ENCODE measurements at regions not wholly inside any gene's neighbourhood (a gene's known extent, or its start where the extent isn't known, plus 50 kb on each side); places are given as distances from the start of the nearest gene placed in this dataset.

GRCh38 chr13:38042771-38043170 is 173.2 kb upstream of the TRPC4 start:
- H3K27ac ChIP-seq (ENCODE audit: low read depth in 1 of 2, low read length in 2 of 2): no peak overlapping the region
- H3K4me3 Mint-ChIP-seq: no peak overlapping the region
- DNase-seq: no peak
- no peaks in the 10 kb centered on the region for H3K27me3 Mint-ChIP-seq
- no peaks in the 10 kb centered on the region for H3K36me3 ChIP-seq (ENCODE audit: insufficient read depth, low read length)
- peaks cover 5 to 18% of the 10 kb centered on the region in 2 experiments for H3K9me3 ChIP-seq (ENCODE audit: control insufficient read depth in 1 of 2, insufficient read depth in 1 of 2, low read length in 2 of 2)
- TF ChIP-seq CTCF (IDR thresholded peaks at IDR 0.05): no peak
- no peak for ATAC-seq (ENCODE audit: poor library complexity)
- H3K27ac Mint-ChIP-seq: no peak overlapping the region
- H3K4me1 Mint-ChIP-seq (ENCODE audit: low read depth): no peaks in the 10 kb centered on the region
- H3K9me3 Mint-ChIP-seq: peaks cover 12% of the 10 kb centered on the region
- intact Hi-C loops (cut with DNase I, micrococcal nuclease): no loop called here
- H3K4me3 ChIP-seq (ENCODE audit: low read length): no peak overlapping the region
- POLR2A ChIA-PET: no interaction called here
- H3K36me3 Mint-ChIP-seq (ENCODE audit: low read depth): no peaks in the 10 kb centered on the region
- no peaks in the 10 kb centered on the region for H3K4me1 ChIP-seq (ENCODE audit: insufficient read depth, low read length)
- H3K27me3 ChIP-seq (ENCODE audit: control insufficient read depth in 1 of 2, insufficient read depth in 2 of 2, low read length in 2 of 2): no peaks in the 10 kb centered on the region
- CTCF ChIA-PET: no interaction called here

- CTCF ChIA-PET: no interaction called here
- Histone ChIP-seq H3K27ac (ENCODE audit: low read depth in 1 of 2, low read length in 2 of 2) (no peak overlapping the region), H3K9me3 (ENCODE audit: control insufficient read depth in 1 of 2, insufficient read depth in 1 of 2, low read length in 2 of 2) (peaks cover 5 to 9% of the 10 kb centered on the region in 2 experiments), H3K4me1 (ENCODE audit: insufficient read depth, low read length) (no peaks in the 10 kb centered on the region), H3K27me3 (ENCODE audit: control insufficient read depth in 1 of 2, insufficient read depth in 2 of 2, low read length in 2 of 2) (no peaks in the 10 kb centered on the region), H3K36me3 (ENCODE audit: insufficient read depth, low read length) (no peaks in the 10 kb centered on the region), H3K4me3 (ENCODE audit: low read length) (no peak overlapping the region)
- no peak overlapping the region for H3K4me3 Mint-ChIP-seq
- POLR2A ChIA-PET: no interaction called here
- no peaks in the 10 kb centered on the region for H3K27me3 Mint-ChIP-seq
- ATAC-seq (ENCODE audit: poor library complexity) (no peak), DNase-seq (no peak)
- TF ChIP-seq CTCF (IDR thresholded peaks at IDR 0.05): no peak
- peaks cover 15% of the 10 kb centered on the region for H3K9me3 Mint-ChIP-seq
- intact Hi-C loops (cut with DNase I, micrococcal nuclease): no loop called here
- H3K27ac Mint-ChIP-seq: no peak overlapping the region
- no peaks in the 10 kb centered on the region for H3K36me3 Mint-ChIP-seq (ENCODE audit: low read depth)
- H3K4me1 Mint-ChIP-seq (ENCODE audit: low read depth): no peaks in the 10 kb centered on the region
Observed at GRCh38 chr13:38024431-38024830, 154.9 kb upstream of the TRPC4 start.

- Histone ChIP-seq H3K4me3 (ENCODE audit: low read length) (no peak overlapping the region), H3K27ac (ENCODE audit: low read depth in 1 of 2, low read length in 2 of 2) (no peak overlapping the region), H3K36me3 (ENCODE audit: insufficient read depth, low read length) (no peaks in the 10 kb centered on the region), H3K27me3 (ENCODE audit: control insufficient read depth in 1 of 2, insufficient read depth in 2 of 2, low read length in 2 of 2) (no peaks in the 10 kb centered on the region), H3K9me3 (ENCODE audit: control insufficient read depth in 1 of 2, insufficient read depth in 1 of 2, low read length in 2 of 2) (peaks cover 5 to 9% of the 10 kb centered on the region in 2 experiments), H3K4me1 (ENCODE audit: insufficient read depth, low read length) (no peaks in the 10 kb centered on the region)
- H3K36me3 Mint-ChIP-seq (ENCODE audit: low read depth): no peaks in the 10 kb centered on the region
- no peaks in the 10 kb centered on the region for H3K4me1 Mint-ChIP-seq (ENCODE audit: low read depth)
- TF ChIP-seq CTCF (IDR thresholded peaks at IDR 0.05): no peak
- H3K9me3 Mint-ChIP-seq: peaks cover 24% of the 10 kb centered on the region
- POLR2A ChIA-PET: no interaction called here
- no peak for ATAC-seq (ENCODE audit: poor library complexity)
- no peak overlapping the region for H3K4me3 Mint-ChIP-seq
- no peak for DNase-seq
- intact Hi-C loops (cut with DNase I, micrococcal nuclease): no loop called here
- CTCF ChIA-PET: no interaction called here
- no peaks in the 10 kb centered on the region for H3K27me3 Mint-ChIP-seq
- H3K27ac Mint-ChIP-seq: no peak overlapping the region
Observed at GRCh38 chr13:38017320-38017719, 147.7 kb upstream of the TRPC4 start.

Data from CD4-positive, alpha-beta T cell (primary cell).